ENCODE measurements at regions not wholly inside any gene's neighbourhood (a gene's known extent, or its start where the extent isn't known, plus 50 kb on each side); places are given as distances from the start of the nearest gene placed in this dataset.

GRCh38 chr20:57785061-57785460 lies 75.2 kb upstream of the PMEPA1 start:
- Histone ChIP-seq H3K27me3 (no peaks in the 10 kb centered on the region), H3K27ac (no peak overlapping the region), H3K9me3 (no peaks in the 10 kb centered on the region), H3K36me3 (no peaks in the 10 kb centered on the region), H3K4me1 (no peaks in the 10 kb centered on the region), H3K4me3 (replicated peaks in 1 of 3) (no peak overlapping the region)
- intact Hi-C loops (cut with DNase I): no loop called here
- TF ChIP-seq POLR2A (IDR thresholded peaks at IDR 0.05): no peak
- TF ChIP-seq CTCF (IDR thresholded peaks at IDR 0.05): no peak
- WGBS, 2 donors: 77 to 85% methylated on average over 4 of the region's 4 CpGs
- DNase-seq: no peak

- Histone ChIP-seq H3K4me3 (replicated peaks in 1 of 3) (no peak overlapping the region), H3K9me3 (no peaks in the 10 kb centered on the region), H3K36me3 (no peaks in the 10 kb centered on the region), H3K4me1 (no peaks in the 10 kb centered on the region), H3K27me3 (no peaks in the 10 kb centered on the region), H3K27ac (no peak overlapping the region)
- no peak for DNase-seq
- intact Hi-C loops (cut with DNase I): no loop called here
- WGBS, 2 donors: 84 to 86% methylated on average over 10 of the region's 10 CpGs
- TF ChIP-seq CTCF (IDR thresholded peaks at IDR 0.05) (no peak), POLR2A (IDR thresholded peaks at IDR 0.05) (no peak)
These were observed 74.4 kb upstream of the PMEPA1 start for GRCh38 chr20:57783956-57784837.

- no peak overlapping the region for H3K4me3 ChIP-seq (replicated peaks in 1 of 3)
- no peak for DNase-seq
- 71% methylated on average over 3 to 4 of the region's 4 CpGs for WGBS, 2 donors
- H3K36me3 ChIP-seq: no peaks in the 10 kb centered on the region
- H3K9me3 ChIP-seq: no peaks in the 10 kb centered on the region
- intact Hi-C loops (cut with DNase I): no loop called here
- TF ChIP-seq POLR2A (IDR thresholded peaks at IDR 0.05) (no peak), CTCF (IDR thresholded peaks at IDR 0.05) (no peak)
- no peak overlapping the region for H3K27ac ChIP-seq
- no peaks in the 10 kb centered on the region for H3K4me1 ChIP-seq
- H3K27me3 ChIP-seq: no peaks in the 10 kb centered on the region
These were observed 73.4 kb upstream of the PMEPA1 start for GRCh38 chr20:57783196-57783595.

GRCh38 chr20:57782631-57783041 lies 72.8 kb upstream of the PMEPA1 start:
- H3K27ac ChIP-seq: no peak overlapping the region
- WGBS, 2 donors: 57 to 60% methylated on average over 9 to 11 of the region's 12 CpGs
- H3K36me3 ChIP-seq: no peaks in the 10 kb centered on the region
- H3K27me3 ChIP-seq: no peaks in the 10 kb centered on the region
- H3K4me1 ChIP-seq: no peaks in the 10 kb centered on the region
- DNase-seq: no peak
- TF ChIP-seq POLR2A (IDR thresholded peaks at IDR 0.05) (no peak), CTCF (IDR thresholded peaks at IDR 0.05) (no peak)
- H3K4me3 ChIP-seq (replicated peaks in 1 of 3): no peak overlapping the region
- H3K9me3 ChIP-seq: no peaks in the 10 kb centered on the region
- intact Hi-C loops (cut with DNase I): no loop called here

- Histone ChIP-seq H3K27me3 (no peaks in the 10 kb centered on the region), H3K4me3 (replicated peaks in 1 of 3) (no peak overlapping the region), H3K27ac (no peak overlapping the region), H3K4me1 (no peaks in the 10 kb centered on the region), H3K36me3 (no peaks in the 10 kb centered on the region), H3K9me3 (no peaks in the 10 kb centered on the region)
- TF ChIP-seq CTCF (IDR thresholded peaks at IDR 0.05) (no peak), POLR2A (IDR thresholded peaks at IDR 0.05) (no peak)
- 86 to 95% methylated on average over 7 of the region's 7 CpGs for WGBS, 2 donors
- intact Hi-C loops (cut with DNase I): no loop called here
- DNase-seq: no peak
These were observed 72.1 kb upstream of the PMEPA1 start for GRCh38 chr20:57781901-57782300.
